ENCODE measurements at regions not wholly inside any gene's neighbourhood (a gene's known extent, or its start where the extent isn't known, plus 50 kb on each side); places are given as distances from the start of the nearest gene placed in this dataset.

DNA sequence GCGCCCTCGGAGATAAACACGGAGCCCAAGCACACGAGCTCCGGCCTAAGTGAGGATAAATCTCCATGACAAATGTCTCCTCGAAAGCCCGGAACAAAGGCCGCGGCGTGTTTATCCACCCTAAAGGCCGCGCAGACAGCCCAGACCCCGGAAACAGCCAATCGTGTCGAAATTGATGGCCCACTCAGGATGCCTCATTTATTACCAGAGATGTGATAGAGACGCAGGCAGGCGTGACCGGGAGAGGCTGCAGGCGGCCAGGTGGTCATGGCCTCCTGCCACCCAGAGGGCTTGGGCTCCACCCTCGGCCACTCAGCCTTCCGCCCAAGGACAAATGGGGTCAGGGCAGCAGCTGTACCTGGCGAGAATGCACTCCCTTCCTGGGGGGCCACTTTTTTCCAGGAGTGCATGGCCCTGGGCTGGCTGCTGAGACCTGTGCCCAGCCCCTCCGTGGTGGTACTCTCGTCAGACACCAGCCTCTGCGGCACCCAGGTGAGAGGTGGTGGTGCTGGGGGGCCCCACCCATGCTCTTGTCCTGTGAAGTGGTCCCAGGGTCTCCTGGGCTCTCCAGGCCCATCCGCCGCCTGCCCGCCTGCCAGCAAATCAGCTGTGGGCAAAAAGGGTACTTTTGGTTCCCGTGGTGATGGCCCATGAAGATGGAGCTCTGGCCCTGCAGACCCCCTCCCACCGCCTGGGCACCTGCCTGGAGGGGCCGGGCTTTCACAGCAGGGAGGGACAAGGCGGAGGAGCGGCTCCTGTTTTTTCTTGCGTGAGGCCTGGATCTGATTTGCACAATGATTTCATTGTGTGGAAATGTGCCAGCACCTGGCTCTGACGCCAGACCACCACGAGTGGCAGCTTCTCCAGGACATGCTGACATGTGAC, 211.5 kb upstream of the C14orf180 start:
- no peaks in the 10 kb centered on the region for H3K36me3 ChIP-seq (ENCODE audit: control insufficient read depth in 4 of 4, insufficient read depth in 3 of 4, low read depth in 1 of 4, low read length in 3 of 4)
- H3K9me3 ChIP-seq (ENCODE audit: control insufficient read depth in 4 of 4, low read length in 3 of 4): no peaks in the 10 kb centered on the region
- 76% methylated on average over 36 of the region's 36 CpGs for WGBS
- H3K4me1 ChIP-seq (ENCODE audit: control insufficient read depth in 4 of 4, insufficient read depth in 4 of 4, low read length in 3 of 4): no peaks in the 10 kb centered on the region
- no peak overlapping the region for H3K4me3 ChIP-seq (ENCODE audit: low read depth in 1 of 3, low read length in 3 of 3)
- no peak for DNase-seq (ENCODE audit: low spot score)
- TF ChIP-seq JUND (IDR thresholded peaks at IDR 0.05) (no peak), SP1 (IDR thresholded peaks at IDR 0.05) (no peak), RAD21 (IDR thresholded peaks at IDR 0.05) (no peak), HNF4G (IDR thresholded peaks at IDR 0.05) (no peak), GABPA (IDR thresholded peaks at IDR 0.05 in 1 of 2, conservative IDR thresholded peaks at IDR 0.05 in 1 of 2) (no peak), TAF1 (conservative IDR thresholded peaks at IDR 0.05) (no peak)
- TF ChIP-seq, protein P1, sequence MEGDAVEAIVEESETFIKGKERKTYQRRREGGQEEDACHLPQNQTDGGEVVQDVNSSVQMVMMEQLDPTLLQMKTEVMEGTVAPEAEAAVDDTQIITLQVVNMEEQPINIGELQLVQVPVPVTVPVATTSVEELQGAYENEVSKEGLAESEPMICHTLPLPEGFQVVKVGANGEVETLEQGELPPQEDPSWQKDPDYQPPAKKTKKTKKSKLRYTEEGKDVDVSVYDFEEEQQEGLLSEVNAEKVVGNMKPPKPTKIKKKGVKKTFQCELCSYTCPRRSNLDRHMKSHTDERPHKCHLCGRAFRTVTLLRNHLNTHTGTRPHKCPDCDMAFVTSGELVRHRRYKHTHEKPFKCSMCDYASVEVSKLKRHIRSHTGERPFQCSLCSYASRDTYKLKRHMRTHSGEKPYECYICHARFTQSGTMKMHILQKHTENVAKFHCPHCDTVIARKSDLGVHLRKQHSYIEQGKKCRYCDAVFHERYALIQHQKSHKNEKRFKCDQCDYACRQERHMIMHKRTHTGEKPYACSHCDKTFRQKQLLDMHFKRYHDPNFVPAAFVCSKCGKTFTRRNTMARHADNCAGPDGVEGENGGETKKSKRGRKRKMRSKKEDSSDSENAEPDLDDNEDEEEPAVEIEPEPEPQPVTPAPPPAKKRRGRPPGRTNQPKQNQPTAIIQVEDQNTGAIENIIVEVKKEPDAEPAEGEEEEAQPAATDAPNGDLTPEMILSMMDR (IDR thresholded peaks at IDR 0.05; ENCODE audit: low read depth, low read length, missing input control): no peak
- no peak overlapping the region for H3K9ac ChIP-seq (ENCODE audit: low read depth in 1 of 2, low read length in 2 of 2)
- H3K27me3 ChIP-seq (ENCODE audit: control insufficient read depth in 4 of 4, insufficient read depth in 4 of 4, low read length in 3 of 4): no peaks in the 10 kb centered on the region
- H3K27ac ChIP-seq (ENCODE audit: low read depth in 1 of 2, low read length in 2 of 2): no peak overlapping the region

DNA sequence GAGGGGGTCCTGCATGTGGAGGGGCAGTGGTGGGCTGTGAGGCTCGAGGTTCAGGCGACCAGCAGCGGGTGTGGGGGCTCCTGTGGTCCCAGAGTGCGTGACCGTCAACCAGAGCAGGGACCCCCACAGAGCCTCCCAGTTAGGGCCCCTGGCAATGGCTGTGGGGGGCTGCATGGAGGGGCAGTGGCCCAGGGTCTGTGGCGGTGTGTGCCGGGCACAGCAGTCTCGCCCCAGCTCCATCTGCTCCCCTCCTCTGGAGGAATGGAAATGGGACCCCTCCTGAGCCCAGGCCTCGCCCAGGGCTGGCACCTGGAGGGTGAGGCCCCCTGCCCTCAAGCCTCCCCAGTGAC, 210.8 kb upstream of the C14orf180 start:
- no peak for TF ChIP-seq NR2F2 (IDR thresholded peaks at IDR 0.05)
- Histone ChIP-seq H3K36me3 (ENCODE audit: control insufficient read depth in 4 of 4, insufficient read depth in 3 of 4, low read depth in 1 of 4, low read length in 3 of 4) (no peaks in the 10 kb centered on the region), H3K27ac (ENCODE audit: low read depth in 1 of 2, low read length in 2 of 2) (no peak overlapping the region), H3K4me1 (ENCODE audit: control insufficient read depth in 4 of 4, insufficient read depth in 4 of 4, low read length in 3 of 4) (no peaks in the 10 kb centered on the region), H3K9me3 (ENCODE audit: control insufficient read depth in 4 of 4, low read length in 3 of 4) (no peaks in the 10 kb centered on the region), H3K9ac (ENCODE audit: low read depth in 1 of 2, low read length in 2 of 2) (no peak overlapping the region), H3K4me3 (ENCODE audit: low read depth in 1 of 3, low read length in 3 of 3) (no peak overlapping the region), H3K27me3 (ENCODE audit: control insufficient read depth in 4 of 4, insufficient read depth in 4 of 4, low read length in 3 of 4) (no peaks in the 10 kb centered on the region)
- DNase-seq (ENCODE audit: low spot score): no peak
- WGBS: 85% methylated on average over 9 of the region's 9 CpGs

DNA sequence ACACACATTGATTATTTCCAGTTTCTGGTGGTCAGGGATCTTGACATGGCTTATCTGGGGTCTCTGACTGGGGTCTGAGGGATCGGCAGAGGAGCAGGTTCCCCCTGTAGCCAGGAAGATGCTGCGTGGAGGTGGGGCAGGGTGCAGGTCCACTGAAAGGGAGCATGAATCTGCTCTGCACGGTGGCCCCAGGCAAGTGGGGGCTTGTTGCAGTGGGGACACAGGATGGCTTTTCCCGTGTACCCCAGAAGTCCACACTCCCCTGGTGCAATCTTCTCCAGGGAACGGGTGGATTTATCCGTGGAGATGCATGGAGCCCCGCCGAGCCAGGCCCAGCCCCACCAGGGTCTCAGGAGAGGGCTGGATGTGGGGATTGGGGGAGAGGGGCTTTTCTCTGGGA, 210.4 kb upstream of the C14orf180 start:
- no peak for DNase-seq (ENCODE audit: low spot score)
- WGBS: 65% methylated on average over 8 of the region's 8 CpGs
- no peaks in the 10 kb centered on the region for H3K36me3 ChIP-seq (ENCODE audit: control insufficient read depth in 4 of 4, insufficient read depth in 3 of 4, low read depth in 1 of 4, low read length in 3 of 4)

More for the DNA sequence above, 210.4 kb upstream of the C14orf180 start:
- H3K9ac ChIP-seq (ENCODE audit: low read depth in 1 of 2, low read length in 2 of 2): no peak overlapping the region
- H3K27ac ChIP-seq (ENCODE audit: low read depth in 1 of 2, low read length in 2 of 2): no peak overlapping the region
- no peaks in the 10 kb centered on the region for H3K9me3 ChIP-seq (ENCODE audit: control insufficient read depth in 4 of 4, low read length in 3 of 4)
- H3K4me1 ChIP-seq (ENCODE audit: control insufficient read depth in 4 of 4, insufficient read depth in 4 of 4, low read length in 3 of 4): no peaks in the 10 kb centered on the region
- no peaks in the 10 kb centered on the region for H3K27me3 ChIP-seq (ENCODE audit: control insufficient read depth in 4 of 4, insufficient read depth in 4 of 4, low read length in 3 of 4)
- H3K4me3 ChIP-seq (ENCODE audit: low read depth in 1 of 3, low read length in 3 of 3): no peak overlapping the region
- TF ChIP-seq HNF4A (conservative IDR thresholded peaks at IDR 0.05) (no peak), GABPA (IDR thresholded peaks at IDR 0.05 in 1 of 2, conservative IDR thresholded peaks at IDR 0.05 in 1 of 2) (no peak), JUND (IDR thresholded peaks at IDR 0.05) (no peak), NR2F2 (IDR thresholded peaks at IDR 0.05) (no peak), YY1 (IDR thresholded peaks at IDR 0.05) (no peak)
- TF ChIP-seq, protein P2, sequence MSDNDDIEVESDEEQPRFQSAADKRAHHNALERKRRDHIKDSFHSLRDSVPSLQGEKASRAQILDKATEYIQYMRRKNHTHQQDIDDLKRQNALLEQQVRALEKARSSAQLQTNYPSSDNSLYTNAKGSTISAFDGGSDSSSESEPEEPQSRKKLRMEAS (IDR thresholded peaks at IDR 0.05): no peak
- TF ChIP-seq, protein P3, sequence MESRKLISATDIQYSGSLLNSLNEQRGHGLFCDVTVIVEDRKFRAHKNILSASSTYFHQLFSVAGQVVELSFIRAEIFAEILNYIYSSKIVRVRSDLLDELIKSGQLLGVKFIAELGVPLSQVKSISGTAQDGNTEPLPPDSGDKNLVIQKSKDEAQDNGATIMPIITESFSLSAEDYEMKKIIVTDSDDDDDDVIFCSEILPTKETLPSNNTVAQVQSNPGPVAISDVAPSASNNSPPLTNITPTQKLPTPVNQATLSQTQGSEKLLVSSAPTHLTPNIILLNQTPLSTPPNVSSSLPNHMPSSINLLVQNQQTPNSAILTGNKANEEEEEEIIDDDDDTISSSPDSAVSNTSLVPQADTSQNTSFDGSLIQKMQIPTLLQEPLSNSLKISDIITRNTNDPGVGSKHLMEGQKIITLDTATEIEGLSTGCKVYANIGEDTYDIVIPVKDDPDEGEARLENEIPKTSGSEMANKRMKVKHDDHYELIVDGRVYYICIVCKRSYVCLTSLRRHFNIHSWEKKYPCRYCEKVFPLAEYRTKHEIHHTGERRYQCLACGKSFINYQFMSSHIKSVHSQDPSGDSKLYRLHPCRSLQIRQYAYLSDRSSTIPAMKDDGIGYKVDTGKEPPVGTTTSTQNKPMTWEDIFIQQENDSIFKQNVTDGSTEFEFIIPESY (IDR thresholded peaks at IDR 0.05): no peak
- TF ChIP-seq, protein P4, sequence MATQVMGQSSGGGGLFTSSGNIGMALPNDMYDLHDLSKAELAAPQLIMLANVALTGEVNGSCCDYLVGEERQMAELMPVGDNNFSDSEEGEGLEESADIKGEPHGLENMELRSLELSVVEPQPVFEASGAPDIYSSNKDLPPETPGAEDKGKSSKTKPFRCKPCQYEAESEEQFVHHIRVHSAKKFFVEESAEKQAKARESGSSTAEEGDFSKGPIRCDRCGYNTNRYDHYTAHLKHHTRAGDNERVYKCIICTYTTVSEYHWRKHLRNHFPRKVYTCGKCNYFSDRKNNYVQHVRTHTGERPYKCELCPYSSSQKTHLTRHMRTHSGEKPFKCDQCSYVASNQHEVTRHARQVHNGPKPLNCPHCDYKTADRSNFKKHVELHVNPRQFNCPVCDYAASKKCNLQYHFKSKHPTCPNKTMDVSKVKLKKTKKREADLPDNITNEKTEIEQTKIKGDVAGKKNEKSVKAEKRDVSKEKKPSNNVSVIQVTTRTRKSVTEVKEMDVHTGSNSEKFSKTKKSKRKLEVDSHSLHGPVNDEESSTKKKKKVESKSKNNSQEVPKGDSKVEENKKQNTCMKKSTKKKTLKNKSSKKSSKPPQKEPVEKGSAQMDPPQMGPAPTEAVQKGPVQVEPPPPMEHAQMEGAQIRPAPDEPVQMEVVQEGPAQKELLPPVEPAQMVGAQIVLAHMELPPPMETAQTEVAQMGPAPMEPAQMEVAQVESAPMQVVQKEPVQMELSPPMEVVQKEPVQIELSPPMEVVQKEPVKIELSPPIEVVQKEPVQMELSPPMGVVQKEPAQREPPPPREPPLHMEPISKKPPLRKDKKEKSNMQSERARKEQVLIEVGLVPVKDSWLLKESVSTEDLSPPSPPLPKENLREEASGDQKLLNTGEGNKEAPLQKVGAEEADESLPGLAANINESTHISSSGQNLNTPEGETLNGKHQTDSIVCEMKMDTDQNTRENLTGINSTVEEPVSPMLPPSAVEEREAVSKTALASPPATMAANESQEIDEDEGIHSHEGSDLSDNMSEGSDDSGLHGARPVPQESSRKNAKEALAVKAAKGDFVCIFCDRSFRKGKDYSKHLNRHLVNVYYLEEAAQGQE (IDR thresholded peaks at IDR 0.05): no peak
